Spleen (tissue), 11 donors: ENCODE measurements at regions not wholly inside any gene's neighbourhood (a gene's known extent, or its start where the extent isn't known, plus 50 kb on each side); places are given as distances from the start of the nearest gene placed in this dataset.

Experiments
- DNase-seq: peaks from one replicate; pipeline ENCODE4 v3.0.0-alpha.2; 2020
- H3K27ac ChIP-seq, 8 donors: fragments of 200-600 bp; sonication (generic) in 7 of 8; 1 replicate in 4 of 8; 2 replicates in 4 of 8; pipeline versions ENCODE4 v1.5.0 to v1.8.0; 2016 to 2021; ENCODE audit warnings: inconsistent platforms in 4 of 8, mild to moderate bottlenecking in 4 of 8, moderate library complexity in 1 of 8
- H3K27me3 ChIP-seq, 7 donors: fragments of 200-600 bp; sonication (generic) in 6 of 7; replicated peaks in 1 of 7; 1 replicate in 4 of 7; 2 replicates in 3 of 7; pipeline versions ENCODE4 v1.5.0 to v1.8.0; 2016 to 2021; ENCODE audit warnings: inconsistent platforms in 3 of 7, mild to moderate bottlenecking in 1 of 7
- H3K36me3 ChIP-seq, 6 donors: fragments of 200-600 bp; sonication (generic) in 5 of 6; 1 replicate in 4 of 6; 2 replicates in 2 of 6; pipeline versions ENCODE4 v1.5.0 to v1.8.0; 2016 to 2021; ENCODE audit warnings: inconsistent platforms in 2 of 6
- H3K4me1 ChIP-seq, 6 donors: fragments of 200-600 bp; sonication (generic) in 5 of 6; 1 replicate in 3 of 6; 2 replicates in 3 of 6; pipeline versions ENCODE4 v1.5.0 to v1.8.0; 2016 to 2021; ENCODE audit warnings: inconsistent platforms in 3 of 6
- H3K4me3 ChIP-seq, 8 donors: fragments of 200-600 bp; sonication (generic) in 7 of 8; 1 replicate in 4 of 8; 2 replicates in 4 of 8; pipeline versions ENCODE4 v1.5.0 to v1.8.0; 2016 to 2021; ENCODE audit warnings: inconsistent platforms in 4 of 8, mild to moderate bottlenecking in 4 of 8, moderate library complexity in 2 of 8
- H3K9me3 ChIP-seq, 8 donors: fragments of 200-600 bp; sonication (generic) in 7 of 8; 1 replicate in 4 of 8; 2 replicates in 4 of 8; pipeline versions ENCODE4 v1.5.0 to v1.8.0; 2016 to 2021; ENCODE audit warnings: inconsistent platforms in 4 of 8
- POLR2A ChIP-seq, 3 donors: fragments of 450-650 bp; IDR thresholded peaks; one replicate each; pipeline ENCODE4 v1.5.1; 2017; ENCODE audit warnings: antibody characterized with exemption in 3 of 3, mild to moderate bottlenecking in 1 of 3
- POLR2AphosphoS5 ChIP-seq, 3 donors: sonication (generic); formaldehyde crosslinking; IDR thresholded peaks; one replicate each; pipeline ENCODE4 v1.5.1; 2017; ENCODE audit warnings: antibody characterized with exemption in 3 of 3
- WGBS, 5 donors: extraction: QIAGEN DNeasy Blood & Tissue Kit in 3 of 5; methylation state at CpG; one replicate each; pipeline versions ENCODE4 v1.1.5 to v1.1.7; 2013 to 2018; 5-methylcytosine and 5-hydroxymethylcytosine counted together
- intact Hi-C: fragments of 100-400 bp; cut with DNase I; formaldehyde crosslinking; loops from one replicate; pipeline ENCODE4 v1.15.0; 2023; ENCODE audit warnings: low total_unique reads
- TF ChIP-seq, protein P1 (sequence below), 11 experiments: fragments of 200-600 bp in 7 of 11; fragments of 450-650 bp in 4 of 11; sonication (generic) in 4 of 11; IDR thresholded peaks in 8 of 11; conservative IDR thresholded peaks in 3 of 11; 1 replicate in 7 of 11; 2 replicates in 4 of 11; pipeline versions ENCODE4 v1.4.0 to v1.8.0; 2016 to 2021; ENCODE audit warnings: antibody characterized with exemption in 11 of 11, inconsistent platforms in 4 of 11, mild to moderate bottlenecking in 1 of 11
- donor health status: healthy with polysubstance abuse.
- donor health status: DM: no; HTN: no; CAD: no; lungs with moderate emphysema.
- donor health status: DM: no; HTN: no; CAD: no.
- donor health status: Bipolar disorder and iron deficiency.
- donor health status: healthy.
- donor health status: DM: no; HTN: no; CAD: no.
- donor health status: DM: yes; HTN: yes; CAD: no.

- H3K4me1 ChIP-seq, result no peaks in the 10 kb centered on the region
- WGBS, 5 donors, result 46 to 69% (median 56%) methylated on average over 3 of the region's 3 CpGs
These were observed 392.2 kb downstream of the SEC23A start for GRCh38 chr14:38710881-38711280.

GRCh38 chr14:38710196-38710595 lies 392.8 kb downstream of the SEC23A start:
- Histone ChIP-seq H3K27ac (no peak overlapping the region), H3K27me3 (no peaks in the 10 kb centered on the region), H3K4me3 (no peak overlapping the region), H3K4me1 (no peaks in the 10 kb centered on the region), H3K36me3 (no peaks in the 10 kb centered on the region), H3K9me3 (no peaks in the 10 kb centered on the region)
- DNase-seq, result no peak
- TF ChIP-seq POLR2AphosphoS5 (IDR thresholded peaks at IDR 0.05) (no peak), POLR2A (IDR thresholded peaks at IDR 0.05) (no peak)
- TF ChIP-seq, protein P1, sequence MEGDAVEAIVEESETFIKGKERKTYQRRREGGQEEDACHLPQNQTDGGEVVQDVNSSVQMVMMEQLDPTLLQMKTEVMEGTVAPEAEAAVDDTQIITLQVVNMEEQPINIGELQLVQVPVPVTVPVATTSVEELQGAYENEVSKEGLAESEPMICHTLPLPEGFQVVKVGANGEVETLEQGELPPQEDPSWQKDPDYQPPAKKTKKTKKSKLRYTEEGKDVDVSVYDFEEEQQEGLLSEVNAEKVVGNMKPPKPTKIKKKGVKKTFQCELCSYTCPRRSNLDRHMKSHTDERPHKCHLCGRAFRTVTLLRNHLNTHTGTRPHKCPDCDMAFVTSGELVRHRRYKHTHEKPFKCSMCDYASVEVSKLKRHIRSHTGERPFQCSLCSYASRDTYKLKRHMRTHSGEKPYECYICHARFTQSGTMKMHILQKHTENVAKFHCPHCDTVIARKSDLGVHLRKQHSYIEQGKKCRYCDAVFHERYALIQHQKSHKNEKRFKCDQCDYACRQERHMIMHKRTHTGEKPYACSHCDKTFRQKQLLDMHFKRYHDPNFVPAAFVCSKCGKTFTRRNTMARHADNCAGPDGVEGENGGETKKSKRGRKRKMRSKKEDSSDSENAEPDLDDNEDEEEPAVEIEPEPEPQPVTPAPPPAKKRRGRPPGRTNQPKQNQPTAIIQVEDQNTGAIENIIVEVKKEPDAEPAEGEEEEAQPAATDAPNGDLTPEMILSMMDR (IDR thresholded peaks at IDR 0.05 in 8 of 11, conservative IDR thresholded peaks at IDR 0.05 in 3 of 11), result no peak
- 88 to 94% (median 90%) methylated on average over 6 of the region's 6 CpGs for WGBS, 5 donors
- intact Hi-C loops, result no loop called here

More at GRCh38 chr14:38710881-38711280, 392.2 kb downstream of the SEC23A start:
- Histone ChIP-seq H3K27me3 (no peaks in the 10 kb centered on the region), H3K36me3 (no peaks in the 10 kb centered on the region), H3K4me3 (no peak overlapping the region), H3K9me3 (no peaks in the 10 kb centered on the region), H3K27ac (no peak overlapping the region)
- no peak for DNase-seq
- no peak for TF ChIP-seq POLR2AphosphoS5 (IDR thresholded peaks at IDR 0.05)
- TF ChIP-seq POLR2A (IDR thresholded peaks at IDR 0.05), result no peak
- TF ChIP-seq, protein P1 (IDR thresholded peaks at IDR 0.05 in 8 of 11, conservative IDR thresholded peaks at IDR 0.05 in 3 of 11), result no peak
- intact Hi-C loops, result no loop called here

DNA sequence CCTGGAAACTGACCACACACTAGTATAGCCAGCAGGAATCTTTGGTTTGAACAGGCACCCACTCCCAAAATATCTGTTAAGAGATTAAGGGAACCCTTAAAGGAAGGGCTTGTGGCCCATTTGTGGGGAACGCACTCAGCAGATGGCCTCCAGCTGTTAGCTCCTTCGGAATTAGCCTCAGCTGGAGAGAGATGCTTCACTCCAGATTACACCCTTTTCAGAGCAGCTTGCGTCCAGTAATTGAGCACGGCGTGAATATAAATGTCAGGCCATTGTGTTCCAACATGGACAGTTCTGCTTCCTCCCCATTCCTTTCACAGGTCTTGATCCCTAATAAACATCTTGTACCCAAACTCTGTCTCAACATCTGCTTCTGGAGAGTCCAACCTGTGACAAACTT lies 397.8 kb downstream of the SEC23A start:
- WGBS, 5 donors, result 90 to 97% (median 94%) methylated on average over 5 of the region's 5 CpGs
- TF ChIP-seq, protein P1 (IDR thresholded peaks at IDR 0.05 in 8 of 11, conservative IDR thresholded peaks at IDR 0.05 in 3 of 11), result no peak
- TF ChIP-seq POLR2A (IDR thresholded peaks at IDR 0.05), result no peak
- TF ChIP-seq POLR2AphosphoS5 (IDR thresholded peaks at IDR 0.05), result no peak
- no peak overlapping the region for H3K4me3 ChIP-seq
- H3K27me3 ChIP-seq, result no peaks in the 10 kb centered on the region
- no peak for DNase-seq
- H3K4me1 ChIP-seq, result no peaks in the 10 kb centered on the region
- H3K36me3 ChIP-seq, result no peaks in the 10 kb centered on the region
- no peaks in the 10 kb centered on the region for H3K9me3 ChIP-seq
- intact Hi-C loops, result no loop called here
- no peak overlapping the region for H3K27ac ChIP-seq

DNA sequence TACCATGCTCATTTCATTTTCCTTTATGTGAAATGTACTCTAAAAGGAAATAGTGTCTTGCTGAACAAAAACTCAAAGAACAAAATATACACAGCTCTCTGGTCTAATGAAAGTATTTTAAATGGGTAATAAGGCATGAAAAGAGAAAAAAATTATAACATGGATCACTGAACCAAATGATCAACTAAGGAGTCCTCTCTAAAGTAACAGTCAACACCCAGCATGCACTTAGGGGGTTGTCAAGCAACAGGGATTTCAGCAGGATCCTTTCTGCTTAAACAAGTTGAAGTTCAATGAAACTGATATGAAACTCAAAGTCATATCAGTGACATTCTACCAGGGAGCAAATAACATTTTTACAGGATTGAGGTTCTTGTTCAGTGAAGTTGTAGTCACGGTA lies 398.8 kb downstream of the SEC23A start:
- H3K4me3 ChIP-seq, result no peak overlapping the region
- H3K27ac ChIP-seq, result no peak overlapping the region
- H3K4me1 ChIP-seq, result no peaks in the 10 kb centered on the region
- no peak for TF ChIP-seq POLR2A (IDR thresholded peaks at IDR 0.05)
- TF ChIP-seq, protein P1 (IDR thresholded peaks at IDR 0.05 in 8 of 11, conservative IDR thresholded peaks at IDR 0.05 in 3 of 11), result no peak
- no peak for TF ChIP-seq POLR2AphosphoS5 (IDR thresholded peaks at IDR 0.05)
- H3K36me3 ChIP-seq, result no peaks in the 10 kb centered on the region
- intact Hi-C loops, result no loop called here
- H3K9me3 ChIP-seq, result peaks cover 0 to 3% (median 0%) of the 10 kb centered on the region in 8 donors
- WGBS, 5 donors, result 93 to 100% (median 97%) methylated on average over 1 of the region's 1 CpG
- no peaks in the 10 kb centered on the region for H3K27me3 ChIP-seq
- no peak for DNase-seq
